Heart left ventricle (tissue), 16 donors: ENCODE measurements at regions not wholly inside any gene's neighbourhood (a gene's known extent, or its start where the extent isn't known, plus 50 kb on each side); places are given as distances from the start of the nearest gene placed in this dataset.

ENCODE experiments used
- ATAC-seq, 4 donors: fragments of 200-7000 bp; cut with Tn5 transposase; one replicate each; pipeline ENCODE4 v1.9.1; 2020 to 2022; ENCODE audit warnings: moderate library complexity in 4 of 4, mild to moderate bottlenecking in 3 of 4, moderate number of reproducible peaks in 1 of 4
- DNase-seq, 5 donors: peaks; one replicate each; pipeline ENCODE4 v3.0.0-alpha.2; 2020
- H3K27ac ChIP-seq, 12 donors: fragments of 200-600 bp; sonication (generic) in 4 of 12; one replicate each; pipeline versions ENCODE4 v1.5.0 to v1.8.0; 2016 to 2022; ENCODE audit warnings: mild to moderate bottlenecking in 2 of 12
- H3K27me3 ChIP-seq, 9 donors: fragments of 200-600 bp; sonication (generic) in 2 of 9; one replicate each; pipeline versions ENCODE4 v1.5.1 to v1.8.0; 2016 to 2022; ENCODE audit warnings: mild to moderate bottlenecking in 3 of 9
- H3K36me3 ChIP-seq, 9 donors: fragments of 200-600 bp; sonication (generic) in 2 of 9; one replicate each; pipeline versions ENCODE4 v1.5.0 to v1.8.0; 2018 to 2022; ENCODE audit warnings: mild to moderate bottlenecking in 2 of 9
- H3K4me1 ChIP-seq, 12 donors: fragments of 200-600 bp; sonication (generic) in 4 of 12; one replicate each; pipeline versions ENCODE4 v1.5.0 to v1.8.0; 2016 to 2022; ENCODE audit warnings: mild to moderate bottlenecking in 3 of 12
- H3K4me3 ChIP-seq, 12 donors: fragments of 200-600 bp; sonication (generic) in 4 of 12; one replicate each; pipeline versions ENCODE4 v1.5.0 to v1.8.0; 2017 to 2022; ENCODE audit warnings: mild to moderate bottlenecking in 9 of 12, moderate library complexity in 4 of 12
- H3K9me3 ChIP-seq, 12 donors: fragments of 200-600 bp; sonication (generic) in 4 of 12; one replicate each; pipeline versions ENCODE4 v1.5.0 to v1.8.0; 2016 to 2022; ENCODE audit warnings: mild to moderate bottlenecking in 1 of 12
- CTCF ChIP-seq, 12 donors: fragments of 200-600 bp; sonication (generic) in 4 of 12; IDR thresholded peaks; one replicate each; pipeline versions ENCODE4 v1.5.0 to v1.8.0; 2018 to 2022; ENCODE audit warnings: antibody characterized with exemption in 12 of 12, mild to moderate bottlenecking in 5 of 12
- POLR2A ChIP-seq, 2 donors: fragments of 450-650 bp; IDR thresholded peaks; one replicate each; pipeline ENCODE4 v1.6.1; 2017; ENCODE audit warnings: antibody characterized with exemption in 2 of 2, mild to moderate bottlenecking in 2 of 2, moderate library complexity in 2 of 2
- WGBS, 4 donors: extraction: QIAGEN DNeasy Blood & Tissue Kit in 2 of 4; methylation state at CpG; one replicate each; pipeline versions ENCODE4 v1.1.5 to v1.1.7; 2013 to 2018; 5-methylcytosine and 5-hydroxymethylcytosine counted together
- intact Hi-C, 10 donors: fragments of 100-400 bp; cut with DNase I; formaldehyde crosslinking; loops; one replicate each; pipeline versions ENCODE4 v1.11.1 to v1.14.2; 2022
- donor health status: ischemic (EF 13 %, LVEDD 7.1; RV severe dilation, severe dysfunction).
- donor health status: healthy with polysubstance abuse.
- donor health status: DM: no; HTN: yes; CAD: no.
- donor health status: DM: no; HTN: no; CAD: no.
- donor health status: ischemic (EF 25% LVEDD 6.9; RV normal size, moderate dysfunction).
- donor health status: ischemic (EF 25% LVEDD 5.7; RV mildly dilated, moderate dysfunction).
- donor health status: healthy.
- donor health status: DM: yes; HTN: yes; CAD: no.
- donor health status: ischemic (EF 35%, LVEDD 5.7; RV mildly dilated, moderate dysfunction).
- donor health status: nonischemic (EF 11% LVEDD 7.7; RV severe dilation, severe dysfunction).
- donor health status: DM: yes; HTN: yes; CAD: no.
- donor health status: PGD.
- donor health status: ischemic (EF 29% LVEDD 5.4; RV normal size, mild dysfunction).
- donor health status: nonischemic (EF 23%, LVEDD 6.1; RV moderate dilation, normal function).

- Histone ChIP-seq H3K4me3 (no peak overlapping the region), H3K27ac (no peak overlapping the region), H3K27me3 (peaks cover 0 to 27% (median 0%) of the 10 kb centered on the region in 9 donors), H3K9me3 (no peaks in the 10 kb centered on the region), H3K36me3 (no peaks in the 10 kb centered on the region), H3K4me1 (no peaks in the 10 kb centered on the region)
- DNase-seq = no peak
- intact Hi-C loops = no loop called here
- TF ChIP-seq CTCF (IDR thresholded peaks at IDR 0.05) (no peak), POLR2A (IDR thresholded peaks at IDR 0.05) (no peak)
- WGBS, 4 donors = 60 to 75% (median 65%) methylated on average over 1 of the region's 1 CpG
- no peak for ATAC-seq
These were observed 89.5 kb upstream of the HNRNPA3 start for GRCh38 chr2:177123048-177123447.

- TF ChIP-seq POLR2A (IDR thresholded peaks at IDR 0.05) (no peak), CTCF (IDR thresholded peaks at IDR 0.05) (no peak)
- Histone ChIP-seq H3K4me1 (no peaks in the 10 kb centered on the region), H3K9me3 (no peaks in the 10 kb centered on the region), H3K27ac (no peak overlapping the region), H3K36me3 (no peaks in the 10 kb centered on the region), H3K27me3 (peaks cover 0 to 24% (median 0%) of the 10 kb centered on the region in 9 donors), H3K4me3 (no peak overlapping the region)
- DNase-seq (no peak), ATAC-seq (no peak)
- WGBS, 4 donors = 64 to 74% (median 67%) methylated on average over 2 of the region's 2 CpGs
- intact Hi-C loops = no loop called here
These were observed 88.2 kb upstream of the HNRNPA3 start for GRCh38 chr2:177124371-177124770.

GRCh38 chr2:177127821-177128220 is 84.8 kb upstream of the HNRNPA3 start:
- ATAC-seq = no peak
- TF ChIP-seq CTCF (IDR thresholded peaks at IDR 0.05) (no peak), POLR2A (IDR thresholded peaks at IDR 0.05) (no peak)
- H3K27me3 ChIP-seq = peaks cover 0 to 22% (median 0%) of the 10 kb centered on the region in 9 donors
- H3K4me3 ChIP-seq = no peak overlapping the region
- no peak for DNase-seq
- H3K9me3 ChIP-seq = no peaks in the 10 kb centered on the region
- H3K4me1 ChIP-seq = no peaks in the 10 kb centered on the region
- H3K36me3 ChIP-seq = no peaks in the 10 kb centered on the region
- WGBS, 4 donors = 85 to 94% (median 91%) methylated on average over 6 of the region's 6 CpGs
- intact Hi-C loops = no loop called here
- no peak overlapping the region for H3K27ac ChIP-seq

GRCh38 chr2:177129610-177130009 is 83.0 kb upstream of the HNRNPA3 start:
- H3K4me1 ChIP-seq = no peaks in the 10 kb centered on the region
- DNase-seq (no peak), ATAC-seq (no peak)
- no peak overlapping the region for H3K27ac ChIP-seq
- H3K36me3 ChIP-seq = no peaks in the 10 kb centered on the region
- H3K9me3 ChIP-seq = no peaks in the 10 kb centered on the region
- no peak overlapping the region for H3K4me3 ChIP-seq
- H3K27me3 ChIP-seq = peaks cover 0 to 21% (median 0%) of the 10 kb centered on the region in 9 donors
- WGBS, 4 donors = 88 to 91% (median 90%) methylated on average over 3 of the region's 3 CpGs
- intact Hi-C loops = no loop called here
- TF ChIP-seq POLR2A (IDR thresholded peaks at IDR 0.05) = no peak
- TF ChIP-seq CTCF (IDR thresholded peaks at IDR 0.05) = no peak
